BLaER1 treated with 17β-estradiol and CSF1 and Interleukin-3, amounts not matched to agents 10 nM and 100 nM (cell line): ENCODE measurements at regions not wholly inside any gene's neighbourhood (a gene's known extent, or its start where the extent isn't known, plus 50 kb on each side); places are given as distances from the start of the nearest gene placed in this dataset.

ENCODE experiments used
- H3K27ac ChIP-seq, 11 experiments: shearing (Covaris generic); formaldehyde crosslinking; 2 replicates each; pipeline ENCODE4 v1.8.1; 2022
- H3K27me3 ChIP-seq, 11 experiments: shearing (Covaris generic); formaldehyde crosslinking; 2 replicates each; pipeline ENCODE4 v1.8.1; 2022
- H3K36me3 ChIP-seq, 11 experiments: shearing (Covaris generic); formaldehyde crosslinking; 2 replicates each; pipeline ENCODE4 v1.8.1; 2022
- H3K4me1 ChIP-seq, 10 experiments: shearing (Covaris generic); formaldehyde crosslinking; 2 replicates each; pipeline ENCODE4 v1.8.1; 2022
- H3K4me2 ChIP-seq, 11 experiments: shearing (Covaris generic); formaldehyde crosslinking; 2 replicates each; pipeline ENCODE4 v1.8.1; 2022
- H3K4me3 ChIP-seq, 10 experiments: shearing (Covaris generic); formaldehyde crosslinking; 2 replicates each; pipeline ENCODE4 v1.8.1; 2022
- H3K9ac ChIP-seq, 11 experiments: shearing (Covaris generic); formaldehyde crosslinking; 2 replicates each; pipeline ENCODE4 v1.8.1; 2022
- H3K9me3 ChIP-seq, 11 experiments: shearing (Covaris generic); formaldehyde crosslinking; replicated peaks in 1 of 11; 2 replicates each; pipeline ENCODE4 v1.8.1; 2022
- H4K20me1 ChIP-seq, 11 experiments: shearing (Covaris generic); formaldehyde crosslinking; 2 replicates each; pipeline ENCODE4 v1.8.1; 2022
- Cebpa-rat ChIP-seq, 11 experiments: shearing (Covaris generic); IDR thresholded peaks; 2 replicates each; pipeline ENCODE4 v1.8.1; 2022

DNA sequence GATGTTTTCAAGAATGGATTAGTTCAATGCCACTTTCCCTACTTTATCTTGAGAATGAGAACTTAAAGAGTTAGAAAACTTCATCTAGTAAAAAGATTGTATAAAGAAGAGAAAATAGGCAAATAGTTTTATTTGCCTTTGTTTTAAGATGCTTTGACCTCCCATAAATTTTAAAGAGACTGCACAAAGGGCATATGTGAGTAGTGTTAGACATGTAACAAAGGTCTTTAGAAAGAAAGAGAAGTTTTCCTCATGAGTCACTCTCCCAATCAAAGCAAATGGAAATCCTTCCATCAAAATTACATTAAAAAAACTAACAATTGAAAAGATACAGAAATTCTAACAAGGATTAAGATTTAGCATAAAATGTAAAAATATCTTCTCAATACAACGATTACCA lies 381.8 kb upstream of the KIF2A start:
- H3K27me3 ChIP-seq: no peaks in the 10 kb centered on the region
- no peak overlapping the region for H3K4me3 ChIP-seq
- H3K4me2 ChIP-seq: no peak overlapping the region
- no peaks in the 10 kb centered on the region for H3K9me3 ChIP-seq
- H4K20me1 ChIP-seq: no peaks in the 10 kb centered on the region
- no peaks in the 10 kb centered on the region for H3K36me3 ChIP-seq
- H3K4me1 ChIP-seq: no peaks in the 10 kb centered on the region
- TF ChIP-seq Cebpa-rat (IDR thresholded peaks at IDR 0.05): no peak
- no peak overlapping the region for H3K9ac ChIP-seq
- H3K27ac ChIP-seq: no peak overlapping the region

DNA sequence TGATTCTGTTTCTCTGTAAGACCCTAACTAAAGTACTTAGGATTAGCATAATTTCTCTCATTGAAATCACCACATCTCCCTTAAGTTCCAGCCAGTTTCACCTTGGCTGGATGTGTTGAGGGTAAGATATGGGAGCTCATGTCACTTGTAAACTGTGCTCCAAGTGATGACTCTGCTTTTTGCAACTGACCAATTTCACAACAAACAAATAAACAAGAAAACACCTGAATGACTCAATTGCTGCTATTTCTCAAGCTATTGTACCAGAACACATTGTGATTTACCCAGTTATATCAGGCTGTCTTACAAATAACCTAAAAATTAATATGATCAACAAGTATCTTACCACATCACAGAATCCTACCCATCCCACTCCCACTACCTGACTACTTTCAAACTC lies 379.1 kb upstream of the KIF2A start:
- Histone ChIP-seq H3K9ac (no peak overlapping the region), H4K20me1 (no peaks in the 10 kb centered on the region), H3K36me3 (no peaks in the 10 kb centered on the region), H3K27me3 (no peaks in the 10 kb centered on the region), H3K4me3 (no peak overlapping the region), H3K4me2 (no peak overlapping the region), H3K4me1 (no peaks in the 10 kb centered on the region), H3K27ac (no peak overlapping the region), H3K9me3 (no peaks in the 10 kb centered on the region)
- no peak for TF ChIP-seq Cebpa-rat (IDR thresholded peaks at IDR 0.05)

- H4K20me1 ChIP-seq: no peaks in the 10 kb centered on the region
- no peaks in the 10 kb centered on the region for H3K27me3 ChIP-seq
- no peak overlapping the region for H3K4me3 ChIP-seq
- no peak overlapping the region for H3K27ac ChIP-seq
- TF ChIP-seq Cebpa-rat (IDR thresholded peaks at IDR 0.05): no peak
- no peak overlapping the region for H3K9ac ChIP-seq
- H3K9me3 ChIP-seq: no peaks in the 10 kb centered on the region
- H3K4me2 ChIP-seq: no peak overlapping the region
- H3K4me1 ChIP-seq: no peaks in the 10 kb centered on the region
- H3K36me3 ChIP-seq: no peaks in the 10 kb centered on the region
These were observed 374.8 kb upstream of the KIF2A start for GRCh38 chr5:61931236-61931635.

GRCh38 chr5:61933787-61934626 lies 372.0 kb upstream of the KIF2A start:
- Histone ChIP-seq H3K4me2 (peak overlapping the region in 1 of 11 experiments; percentile 40; a peak in 2 of 22 replicates), H3K27me3 (no peaks in the 10 kb centered on the region), H3K4me1 (no peaks in the 10 kb centered on the region), H3K4me3 (no peak overlapping the region), H4K20me1 (no peaks in the 10 kb centered on the region), H3K36me3 (no peaks in the 10 kb centered on the region), H3K9me3 (no peaks in the 10 kb centered on the region), H3K27ac (no peak overlapping the region), H3K9ac (no peak overlapping the region)
- TF ChIP-seq Cebpa-rat (IDR thresholded peaks at IDR 0.05): no peak

DNA sequence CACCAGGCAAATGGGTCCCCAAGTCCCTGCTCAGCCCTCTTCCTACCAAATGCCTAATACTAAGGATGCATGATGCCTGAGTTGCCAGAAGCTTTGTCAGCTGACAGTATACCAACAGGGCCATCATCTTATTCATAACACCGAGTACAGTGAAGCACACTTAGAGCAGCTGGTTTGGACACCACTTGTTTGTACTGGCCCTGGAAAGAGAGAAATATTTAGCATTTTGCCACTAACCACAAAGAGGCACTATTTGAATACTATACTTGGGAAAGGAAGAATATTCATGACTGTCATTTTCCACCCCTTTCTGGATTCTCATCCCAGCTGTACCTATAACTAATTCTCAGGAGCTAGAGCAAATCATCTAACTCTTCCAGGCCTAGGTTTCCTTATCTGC lies 364.4 kb upstream of the KIF2A start:
- H3K4me2 ChIP-seq: no peak overlapping the region
- no peaks in the 10 kb centered on the region for H3K4me1 ChIP-seq
- no peaks in the 10 kb centered on the region for H4K20me1 ChIP-seq
- no peaks in the 10 kb centered on the region for H3K36me3 ChIP-seq
- H3K27me3 ChIP-seq: no peaks in the 10 kb centered on the region
- no peaks in the 10 kb centered on the region for H3K9me3 ChIP-seq
- H3K4me3 ChIP-seq: no peak overlapping the region
- no peak overlapping the region for H3K9ac ChIP-seq
- TF ChIP-seq Cebpa-rat (IDR thresholded peaks at IDR 0.05): no peak
- no peak overlapping the region for H3K27ac ChIP-seq

- Histone ChIP-seq H3K9ac (no peak overlapping the region), H3K27me3 (no peaks in the 10 kb centered on the region), H3K4me3 (no peak overlapping the region), H3K27ac (no peak overlapping the region), H3K9me3 (no peaks in the 10 kb centered on the region), H4K20me1 (no peaks in the 10 kb centered on the region), H3K4me1 (no peaks in the 10 kb centered on the region), H3K4me2 (no peak overlapping the region), H3K36me3 (no peaks in the 10 kb centered on the region)
- no peak for TF ChIP-seq Cebpa-rat (IDR thresholded peaks at IDR 0.05)
These were observed 363.4 kb upstream of the KIF2A start for GRCh38 chr5:61942462-61943049.

DNA sequence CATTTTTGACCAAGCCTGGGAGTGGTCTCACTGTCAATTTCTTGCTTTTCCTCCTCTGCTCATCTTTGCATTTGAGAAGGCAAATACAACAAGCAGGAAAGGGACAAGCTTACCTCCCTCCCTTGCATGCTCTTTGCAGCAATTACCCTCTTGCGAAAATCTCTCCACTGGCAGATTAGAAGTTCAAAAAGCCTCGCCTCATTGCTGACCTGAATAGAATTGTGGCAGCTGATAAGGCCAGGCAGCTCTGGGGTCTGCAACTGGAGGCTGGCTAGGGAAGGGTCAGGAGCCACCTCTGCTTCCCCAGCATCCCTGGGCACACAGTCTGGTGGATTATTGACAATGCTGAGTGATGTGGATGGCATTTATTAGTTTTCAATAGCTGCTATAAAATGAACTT lies 362.3 kb upstream of the KIF2A start:
- no peak overlapping the region for H3K4me3 ChIP-seq
- no peaks in the 10 kb centered on the region for H3K4me1 ChIP-seq
- no peak overlapping the region for H3K4me2 ChIP-seq
- no peak for TF ChIP-seq Cebpa-rat (IDR thresholded peaks at IDR 0.05)
- H3K27me3 ChIP-seq: no peaks in the 10 kb centered on the region
- H3K9ac ChIP-seq: no peak overlapping the region
- no peak overlapping the region for H3K27ac ChIP-seq
- no peaks in the 10 kb centered on the region for H3K36me3 ChIP-seq
- H3K9me3 ChIP-seq: no peaks in the 10 kb centered on the region
- no peaks in the 10 kb centered on the region for H4K20me1 ChIP-seq

DNA sequence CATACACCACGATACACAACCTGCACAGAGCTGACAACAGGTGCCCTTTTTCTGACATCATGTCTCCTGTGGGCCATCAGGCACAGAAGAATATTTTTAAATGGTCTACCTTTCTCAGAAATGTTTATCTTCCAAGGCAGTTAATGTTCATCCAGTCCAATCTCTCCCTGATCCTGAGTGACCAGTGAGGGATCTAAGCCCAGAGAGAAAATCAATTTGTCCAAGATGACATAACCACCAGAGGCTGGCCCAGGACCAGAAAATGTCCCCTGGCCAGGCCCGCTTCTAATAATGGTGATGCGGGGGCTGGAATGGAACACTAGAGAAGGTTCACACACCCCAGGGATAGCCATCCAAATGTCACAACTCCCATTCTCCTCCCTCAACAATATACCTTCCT lies 357.9 kb upstream of the KIF2A start:
- Histone ChIP-seq H3K4me3 (no peak overlapping the region), H4K20me1 (no peaks in the 10 kb centered on the region), H3K36me3 (no peaks in the 10 kb centered on the region), H3K4me2 (no peak overlapping the region), H3K9ac (no peak overlapping the region), H3K27ac (no peak overlapping the region), H3K9me3 (no peaks in the 10 kb centered on the region), H3K27me3 (no peaks in the 10 kb centered on the region), H3K4me1 (no peaks in the 10 kb centered on the region)
- no peak for TF ChIP-seq Cebpa-rat (IDR thresholded peaks at IDR 0.05)

GRCh38 chr5:61949054-61949678 lies 356.8 kb upstream of the KIF2A start:
- Histone ChIP-seq H3K4me2 (no peak overlapping the region), H4K20me1 (no peaks in the 10 kb centered on the region), H3K4me3 (no peak overlapping the region), H3K27me3 (no peaks in the 10 kb centered on the region), H3K4me1 (no peaks in the 10 kb centered on the region), H3K27ac (no peak overlapping the region), H3K9ac (no peak overlapping the region), H3K36me3 (no peaks in the 10 kb centered on the region), H3K9me3 (no peaks in the 10 kb centered on the region)
- TF ChIP-seq Cebpa-rat (IDR thresholded peaks at IDR 0.05): no peak
